A673 (cell line): ENCODE measurements at regions not wholly inside any gene's neighbourhood (a gene's known extent, or its start where the extent isn't known, plus 50 kb on each side); places are given as distances from the start of the nearest gene placed in this dataset.

Experiments used
- CTCF ChIP-seq: fragments of 300-800, 200-600 bp; sonication (generic); conservative IDR thresholded peaks from 2 replicates; pipeline ENCODE4 v1.5.1; 2017; ENCODE audit warnings: low read depth, mild to moderate bottlenecking, antibody characterized with exemption, low read length, moderate library complexity, mixed read lengths
- EZH2 ChIP-seq: fragments of 200-600 bp; sonication (generic); IDR thresholded peaks from 2 replicates; pipeline ENCODE4 v1.6.1; 2017; ENCODE audit warnings: borderline replicate concordance, low read depth, mild to moderate bottlenecking, mixed read lengths, antibody characterized with exemption, low read length; ENCODE audit not compliant: poor library complexity, severe bottlenecking

- TF ChIP-seq CTCF (no peak), EZH2 (no peak)
Measured at GRCh38 chr9:2307480-2307879, 292.3 kb downstream of the SMARCA2 start.
